ENCODE measurements at regions not wholly inside any gene's neighbourhood (a gene's known extent, or its start where the extent isn't known, plus 50 kb on each side); places are given as distances from the start of the nearest gene placed in this dataset.
A peak's percentile ranks its signal among the peaks of the same experiment; 100 is the strongest.

DNA sequence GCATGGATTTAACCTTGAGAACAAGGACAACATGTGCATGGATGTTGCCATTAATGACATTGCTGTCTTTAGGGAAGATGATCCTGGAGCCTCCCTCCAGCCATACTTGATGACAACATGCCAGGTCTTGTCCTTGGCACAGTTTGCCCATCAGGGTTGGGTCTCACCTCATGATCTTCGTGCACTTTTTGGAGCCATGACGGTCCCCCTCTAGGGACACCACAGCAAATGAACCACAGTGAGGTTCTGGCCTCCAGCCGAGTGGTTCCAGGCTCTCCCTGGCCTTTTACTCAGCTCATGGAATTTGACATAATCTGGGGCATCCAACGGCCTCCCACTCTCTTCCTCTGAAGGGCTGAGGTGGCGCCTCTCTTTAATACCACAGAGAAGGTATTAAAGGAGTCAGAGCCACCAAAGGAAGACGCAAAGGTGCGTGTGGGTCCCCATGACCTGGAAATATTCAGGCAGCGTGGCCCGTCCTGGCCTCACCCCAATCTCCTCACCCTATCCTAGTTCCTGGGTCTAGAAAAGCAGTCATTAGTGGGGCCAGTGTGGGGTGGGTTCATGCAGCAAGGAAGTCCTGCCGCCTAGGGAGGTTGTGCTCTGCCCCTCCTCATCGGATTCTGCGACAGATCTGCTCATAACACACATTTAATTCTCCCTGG is 184.8 kb downstream of the CXCL12 start:
- no peak for DNase-seq
- H3K36me3 ChIP-seq = no peaks in the 10 kb centered on the region
- no peak overlapping the region for H3K4me3 ChIP-seq
- H3K9me3 ChIP-seq = no peaks in the 10 kb centered on the region
- no peak overlapping the region for H3K27ac ChIP-seq
- H3K27me3 ChIP-seq = no peaks in the 10 kb centered on the region
- intact Hi-C loops (cut with DNase I) = no loop called here
- peaks cover 0 to 16% (median 3%) of the 10 kb centered on the region in 3 donors for H3K4me1 ChIP-seq
- 86% methylated on average over 11 of the region's 12 CpGs; no CpG with 5 or more reads in 1 of the 2 donors for WGBS, 2 donors
- no peak for TF ChIP-seq POLR2A (IDR thresholded peaks at IDR 0.05)
- TF ChIP-seq, protein P1, sequence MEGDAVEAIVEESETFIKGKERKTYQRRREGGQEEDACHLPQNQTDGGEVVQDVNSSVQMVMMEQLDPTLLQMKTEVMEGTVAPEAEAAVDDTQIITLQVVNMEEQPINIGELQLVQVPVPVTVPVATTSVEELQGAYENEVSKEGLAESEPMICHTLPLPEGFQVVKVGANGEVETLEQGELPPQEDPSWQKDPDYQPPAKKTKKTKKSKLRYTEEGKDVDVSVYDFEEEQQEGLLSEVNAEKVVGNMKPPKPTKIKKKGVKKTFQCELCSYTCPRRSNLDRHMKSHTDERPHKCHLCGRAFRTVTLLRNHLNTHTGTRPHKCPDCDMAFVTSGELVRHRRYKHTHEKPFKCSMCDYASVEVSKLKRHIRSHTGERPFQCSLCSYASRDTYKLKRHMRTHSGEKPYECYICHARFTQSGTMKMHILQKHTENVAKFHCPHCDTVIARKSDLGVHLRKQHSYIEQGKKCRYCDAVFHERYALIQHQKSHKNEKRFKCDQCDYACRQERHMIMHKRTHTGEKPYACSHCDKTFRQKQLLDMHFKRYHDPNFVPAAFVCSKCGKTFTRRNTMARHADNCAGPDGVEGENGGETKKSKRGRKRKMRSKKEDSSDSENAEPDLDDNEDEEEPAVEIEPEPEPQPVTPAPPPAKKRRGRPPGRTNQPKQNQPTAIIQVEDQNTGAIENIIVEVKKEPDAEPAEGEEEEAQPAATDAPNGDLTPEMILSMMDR (IDR thresholded peaks at IDR 0.05) = no peak

DNA sequence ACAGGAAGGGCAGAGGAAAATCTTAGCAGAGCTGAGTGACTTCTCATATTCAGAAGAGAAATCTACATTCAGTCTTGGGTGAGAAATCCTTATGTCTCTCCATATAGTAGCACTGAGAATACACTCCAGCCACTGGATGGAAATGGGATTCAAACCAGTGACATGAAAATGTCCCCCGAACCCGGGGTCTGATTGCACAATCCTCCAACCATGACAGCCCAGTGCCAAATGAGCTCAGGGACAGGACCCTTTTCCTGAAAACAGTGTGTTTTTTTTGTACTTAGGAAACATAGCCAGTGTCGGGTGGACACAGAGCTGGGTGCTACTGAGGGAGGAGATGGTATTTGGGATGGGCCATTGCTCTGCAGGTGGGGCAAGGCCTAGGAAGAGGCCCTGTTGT is 185.6 kb downstream of the CXCL12 start:
- Histone ChIP-seq H3K27ac (peak overlapping the region in 2 of 4 donors; percentile 41 to 55), H3K27me3 (no peaks in the 10 kb centered on the region), H3K4me1 (peaks cover 0 to 19% (median 5%) of the 10 kb centered on the region in 3 donors), H3K4me3 (no peak overlapping the region), H3K36me3 (no peaks in the 10 kb centered on the region), H3K9me3 (no peaks in the 10 kb centered on the region)
- intact Hi-C loops (cut with DNase I) = no loop called here
- WGBS, 2 donors = 25 to 85% methylated on average over 2 to 3 of the region's 3 CpGs
- TF ChIP-seq POLR2A (IDR thresholded peaks at IDR 0.05) = no peak
- TF ChIP-seq, protein P1 (IDR thresholded peaks at IDR 0.05) = no peak
- DNase-seq = no peak

DNA sequence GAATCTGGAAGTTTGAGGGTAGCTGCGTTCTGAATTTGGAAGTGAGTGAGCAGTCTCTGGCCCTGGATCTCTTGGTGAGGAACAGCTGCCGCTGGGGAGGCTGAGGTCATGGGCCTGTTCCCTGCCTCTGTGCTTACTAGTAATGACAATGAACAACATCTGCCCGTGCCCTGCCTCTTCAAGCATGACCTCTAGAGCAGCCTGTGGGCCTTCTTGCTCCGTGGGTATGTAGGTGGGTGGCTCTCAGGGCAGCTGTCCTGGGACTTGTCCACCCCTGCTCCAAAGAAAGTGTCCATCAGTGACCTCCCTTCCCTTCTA is 186.2 kb downstream of the CXCL12 start:
- H3K36me3 ChIP-seq = no peaks in the 10 kb centered on the region
- no peak for DNase-seq
- intact Hi-C loops (cut with DNase I) = no loop called here
- H3K27me3 ChIP-seq = no peaks in the 10 kb centered on the region
- WGBS, 2 donors = 60 to 68% methylated on average over 4 of the region's 4 CpGs
- TF ChIP-seq, protein P1 (IDR thresholded peaks at IDR 0.05) = no peak
- TF ChIP-seq POLR2A (IDR thresholded peaks at IDR 0.05) = no peak
- peaks cover 0 to 19% (median 5%) of the 10 kb centered on the region in 3 donors for H3K4me1 ChIP-seq
- H3K27ac ChIP-seq = peak overlapping the region in 2 of 4 donors; percentile 41 to 55
- H3K4me3 ChIP-seq = no peak overlapping the region
- H3K9me3 ChIP-seq = no peaks in the 10 kb centered on the region

DNA sequence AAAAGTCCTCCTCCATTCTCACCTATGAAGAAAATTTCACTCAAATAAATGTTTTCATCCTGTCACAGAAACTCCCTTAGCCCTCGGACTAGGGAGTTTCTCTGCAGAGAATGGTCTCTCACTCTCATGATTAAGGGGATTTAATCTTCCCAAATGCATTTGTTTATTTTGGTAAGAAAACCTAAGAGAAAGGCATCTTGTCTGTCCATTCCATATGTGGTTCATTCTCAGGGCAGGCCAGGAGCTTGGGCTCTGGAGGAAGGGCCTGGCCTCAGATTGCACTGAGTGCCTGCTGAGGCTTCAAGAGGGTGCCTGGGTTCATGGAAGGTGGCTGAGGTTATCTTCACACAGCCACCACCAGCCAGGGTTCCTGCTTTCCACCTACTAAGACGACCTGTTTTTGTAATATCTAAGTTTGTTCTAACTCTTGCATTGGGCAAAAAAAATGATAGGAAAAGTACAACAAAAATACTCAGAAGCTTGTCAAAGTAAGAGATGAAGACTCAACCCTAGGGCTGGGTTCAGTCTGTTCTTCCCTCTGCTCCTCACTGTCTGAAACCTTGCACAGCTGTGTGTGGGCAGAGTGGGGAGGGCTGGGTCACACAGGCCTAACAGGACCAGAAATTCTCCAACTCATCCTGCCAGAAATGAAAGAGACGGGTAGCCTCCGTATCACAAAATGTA is 186.7 kb downstream of the CXCL12 start:
- intact Hi-C loops (cut with DNase I) = no loop called here
- DNase-seq = no peak
- Histone ChIP-seq H3K4me1 (peaks cover 0 to 19% (median 5%) of the 10 kb centered on the region in 3 donors), H3K4me3 (no peak overlapping the region), H3K27me3 (no peaks in the 10 kb centered on the region), H3K36me3 (no peaks in the 10 kb centered on the region), H3K27ac (peak overlapping the region in 2 of 4 donors; percentile 41 to 55), H3K9me3 (no peaks in the 10 kb centered on the region)
- no peak for TF ChIP-seq POLR2A (IDR thresholded peaks at IDR 0.05)
- TF ChIP-seq, protein P1 (IDR thresholded peaks at IDR 0.05) = no peak
- 53 to 74% methylated on average over 3 of the region's 4 CpGs for WGBS, 2 donors

DNA sequence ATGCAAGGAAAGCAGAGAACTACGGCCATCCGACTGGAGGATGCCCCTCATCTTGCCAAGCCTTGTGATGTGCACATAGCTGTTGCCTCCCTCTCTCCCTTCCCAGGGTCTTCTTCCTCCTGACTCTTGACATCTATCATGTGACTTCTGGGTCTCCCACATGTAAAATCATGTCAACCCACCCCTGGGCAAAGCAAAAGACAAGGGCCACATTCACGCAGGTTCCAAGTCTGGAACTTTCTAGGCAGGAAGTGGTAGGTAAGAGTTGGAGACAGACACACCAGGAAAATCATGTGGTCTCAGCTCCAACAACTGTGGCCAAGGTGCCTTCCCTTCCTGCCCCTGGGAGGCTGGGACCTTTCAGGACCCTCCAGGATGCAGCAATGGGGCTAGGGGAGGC is 187.3 kb downstream of the CXCL12 start:
- no peak for DNase-seq
- Histone ChIP-seq H3K36me3 (no peaks in the 10 kb centered on the region), H3K4me1 (peaks cover 0 to 19% (median 5%) of the 10 kb centered on the region in 3 donors), H3K27me3 (no peaks in the 10 kb centered on the region), H3K4me3 (no peak overlapping the region), H3K27ac (no peak overlapping the region), H3K9me3 (no peaks in the 10 kb centered on the region)
- intact Hi-C loops (cut with DNase I) = no loop called here
- 93 to 100% methylated on average over 3 of the region's 3 CpGs for WGBS, 2 donors
- no peak for TF ChIP-seq POLR2A (IDR thresholded peaks at IDR 0.05)
- TF ChIP-seq, protein P1 (IDR thresholded peaks at IDR 0.05) = no peak
